Neural crest cell (in vitro differentiated cells): ENCODE measurements at regions not wholly inside any gene's neighbourhood (a gene's known extent, or its start where the extent isn't known, plus 50 kb on each side); places are given as distances from the start of the nearest gene placed in this dataset.

ENCODE experiments used
- DNase-seq: peaks from one replicate; pipeline ENCODE4 v3.0.0; 2021; ENCODE audit warnings: low read depth, mixed read lengths, low spot score
- H3K27ac Mint-ChIP-seq: one replicate; pipeline ENCODE4 v1.8.0; 2021; ENCODE audit warnings: mild to moderate bottlenecking, mixed read lengths; ENCODE audit not compliant: unreplicated experiment
- H3K27me3 Mint-ChIP-seq: 2 replicates; pipeline ENCODE4 v1.8.0; 2021; ENCODE audit warnings: low read depth, mild to moderate bottlenecking, mixed read lengths
- H3K36me3 Mint-ChIP-seq: 2 replicates; pipeline ENCODE4 v1.8.0; 2021; ENCODE audit warnings: low read depth, mild to moderate bottlenecking, mixed read lengths
- H3K4me1 Mint-ChIP-seq: 2 replicates; pipeline ENCODE4 v1.8.0; 2021; ENCODE audit warnings: mixed read lengths
- H3K4me3 Mint-ChIP-seq: one replicate; pipeline ENCODE4 v1.8.0; 2021; ENCODE audit warnings: mild to moderate bottlenecking, mixed read lengths
- H3K9me3 Mint-ChIP-seq: 2 replicates; pipeline ENCODE4 v1.8.0; 2021; ENCODE audit warnings: mixed read lengths
- CTCF ChIP-seq: fragments of 200-600 bp; sonication (generic); conservative IDR thresholded peaks from 2 replicates; pipeline ENCODE4 v1.5.0; 2021; ENCODE audit warnings: antibody characterized with exemption, mild to moderate bottlenecking

- no peak for TF ChIP-seq CTCF
- Mint-ChIP-seq H3K27ac (no peak overlapping the region), H3K27me3 (no peaks in the 10 kb centered on the region), H3K4me1 (no peaks in the 10 kb centered on the region), H3K4me3 (no peak overlapping the region), H3K9me3 (peaks cover 2% of the 10 kb centered on the region), H3K36me3 (no peaks in the 10 kb centered on the region)
- no peak for DNase-seq
Measured at GRCh38 chr3:83625261-83625660, 1333.5 kb upstream of the CADM2 start.

- no peak for TF ChIP-seq CTCF
- Mint-ChIP-seq H3K36me3 (no peaks in the 10 kb centered on the region), H3K4me1 (no peaks in the 10 kb centered on the region), H3K27me3 (no peaks in the 10 kb centered on the region), H3K27ac (no peak overlapping the region), H3K4me3 (no peak overlapping the region), H3K9me3 (peaks cover 2% of the 10 kb centered on the region)
- DNase-seq = no peak
Measured at GRCh38 chr3:83628471-83628870, 1330.3 kb upstream of the CADM2 start.

- no peak for DNase-seq
- no peaks in the 10 kb centered on the region for H3K36me3 Mint-ChIP-seq
- H3K4me1 Mint-ChIP-seq = no peaks in the 10 kb centered on the region
- H3K27ac Mint-ChIP-seq = no peak overlapping the region
- H3K9me3 Mint-ChIP-seq = no peaks in the 10 kb centered on the region
- no peak for TF ChIP-seq CTCF
- no peak overlapping the region for H3K4me3 Mint-ChIP-seq
- H3K27me3 Mint-ChIP-seq = no peaks in the 10 kb centered on the region
Measured at GRCh38 chr3:83632526-83632925, 1326.3 kb upstream of the CADM2 start.

GRCh38 chr3:83633758-83634157 is 1325.0 kb upstream of the CADM2 start:
- H3K4me3 Mint-ChIP-seq = no peak overlapping the region
- TF ChIP-seq CTCF = no peak
- no peaks in the 10 kb centered on the region for H3K27me3 Mint-ChIP-seq
- no peak overlapping the region for H3K27ac Mint-ChIP-seq
- no peaks in the 10 kb centered on the region for H3K36me3 Mint-ChIP-seq
- H3K9me3 Mint-ChIP-seq = peaks cover 9% of the 10 kb centered on the region
- no peaks in the 10 kb centered on the region for H3K4me1 Mint-ChIP-seq
- no peak for DNase-seq

GRCh38 chr3:83649692-83650091 is 1309.1 kb upstream of the CADM2 start:
- DNase-seq = no peak
- TF ChIP-seq CTCF = no peak
- peaks cover 4% of the 10 kb centered on the region for H3K9me3 Mint-ChIP-seq
- no peaks in the 10 kb centered on the region for H3K4me1 Mint-ChIP-seq
- no peak overlapping the region for H3K27ac Mint-ChIP-seq
- H3K36me3 Mint-ChIP-seq = no peaks in the 10 kb centered on the region
- no peak overlapping the region for H3K4me3 Mint-ChIP-seq
- H3K27me3 Mint-ChIP-seq = no peaks in the 10 kb centered on the region

- no peaks in the 10 kb centered on the region for H3K36me3 Mint-ChIP-seq
- H3K4me3 Mint-ChIP-seq = no peak overlapping the region
Measured at GRCh38 chr3:83655083-83655482, 1303.7 kb upstream of the CADM2 start.

More at GRCh38 chr3:83655083-83655482, 1303.7 kb upstream of the CADM2 start:
- no peaks in the 10 kb centered on the region for H3K9me3 Mint-ChIP-seq
- no peak overlapping the region for H3K27ac Mint-ChIP-seq
- H3K27me3 Mint-ChIP-seq = no peaks in the 10 kb centered on the region
- no peaks in the 10 kb centered on the region for H3K4me1 Mint-ChIP-seq
- no peak for TF ChIP-seq CTCF
- DNase-seq = no peak
